ENCODE measurements at regions not wholly inside any gene's neighbourhood (a gene's known extent, or its start where the extent isn't known, plus 50 kb on each side); places are given as distances from the start of the nearest gene placed in this dataset.

- Histone ChIP-seq H4K20me1 (ENCODE audit: insufficient read depth, poor library complexity, severe bottlenecking) (no peaks in the 10 kb centered on the region), H3K27me3 (peaks cover 4% of the 10 kb centered on the region), H3K9me2 (replicated peaks; ENCODE audit: insufficient read depth) (no peaks in the 10 kb centered on the region), H3K27ac (no peak overlapping the region), H3K36me3 (replicated peaks; ENCODE audit: insufficient read depth, low read depth) (no peaks in the 10 kb centered on the region), H3K9me3 (ENCODE audit: low read depth) (no peaks in the 10 kb centered on the region), H3K4me1 (ENCODE audit: insufficient read depth) (no peaks in the 10 kb centered on the region), H3K4me3 (no peak overlapping the region), H2AFZ (no peak overlapping the region), H3K79me2 (no peaks in the 10 kb centered on the region), H3K4me2 (no peak overlapping the region)
- no peak for DNase-seq (ENCODE audit: low spot score)
- 93% methylated on average over 11 of the region's 12 CpGs for WGBS (ENCODE audit: low lambda C conversion rate, missing lambda C conversion rate)
- TF ChIP-seq EZH2 (IDR thresholded peaks at IDR 0.05; ENCODE audit: borderline replicate concordance) (no peak), EZH2phosphoT487 (IDR thresholded peaks at IDR 0.05; ENCODE audit: low read depth, severe bottlenecking, unreplicated experiment) (no peak), CTCF (IDR thresholded peaks at IDR 0.05; ENCODE audit: poor library complexity) (no peak)
Measured at GRCh38 chr12:111253213-111253612, 115.7 kb downstream of the PHETA1 start.

- no peak overlapping the region for H2AFZ ChIP-seq
- no peaks in the 10 kb centered on the region for H3K9me2 ChIP-seq (replicated peaks; ENCODE audit: insufficient read depth)
- no peaks in the 10 kb centered on the region for H4K20me1 ChIP-seq (ENCODE audit: insufficient read depth, poor library complexity, severe bottlenecking)
- H3K4me1 ChIP-seq (ENCODE audit: insufficient read depth): no peaks in the 10 kb centered on the region
- H3K27me3 ChIP-seq: peaks cover 4% of the 10 kb centered on the region
- no peaks in the 10 kb centered on the region for H3K79me2 ChIP-seq
- TF ChIP-seq CTCF (IDR thresholded peaks at IDR 0.05; ENCODE audit: poor library complexity) (no peak), EZH2phosphoT487 (IDR thresholded peaks at IDR 0.05; ENCODE audit: low read depth, severe bottlenecking, unreplicated experiment) (no peak), EZH2 (IDR thresholded peaks at IDR 0.05; ENCODE audit: borderline replicate concordance) (no peak)
- H3K9me3 ChIP-seq (ENCODE audit: low read depth): no peaks in the 10 kb centered on the region
- DNase-seq (ENCODE audit: low spot score): no peak
- no peak overlapping the region for H3K4me2 ChIP-seq
- WGBS (ENCODE audit: low lambda C conversion rate, missing lambda C conversion rate): 93% methylated on average over 7 of the region's 7 CpGs
- H3K36me3 ChIP-seq (replicated peaks; ENCODE audit: insufficient read depth, low read depth): no peaks in the 10 kb centered on the region
- no peak overlapping the region for H3K4me3 ChIP-seq
- H3K27ac ChIP-seq: no peak overlapping the region
Measured at GRCh38 chr12:111251787-111252186, 117.1 kb downstream of the PHETA1 start.

- no peak for TF ChIP-seq EZH2 (IDR thresholded peaks at IDR 0.05; ENCODE audit: borderline replicate concordance)
- TF ChIP-seq EZH2phosphoT487 (IDR thresholded peaks at IDR 0.05; ENCODE audit: low read depth, severe bottlenecking, unreplicated experiment): no peak
- no peak for TF ChIP-seq CTCF (IDR thresholded peaks at IDR 0.05; ENCODE audit: poor library complexity)
- Histone ChIP-seq H2AFZ (no peak overlapping the region), H3K4me2 (no peak overlapping the region), H4K20me1 (ENCODE audit: insufficient read depth, poor library complexity, severe bottlenecking) (no peaks in the 10 kb centered on the region), H3K79me2 (no peaks in the 10 kb centered on the region), H3K4me3 (no peak overlapping the region), H3K27me3 (no peaks in the 10 kb centered on the region), H3K4me1 (ENCODE audit: insufficient read depth) (no peaks in the 10 kb centered on the region), H3K27ac (no peak overlapping the region), H3K9me2 (replicated peaks; ENCODE audit: insufficient read depth) (no peaks in the 10 kb centered on the region), H3K36me3 (replicated peaks; ENCODE audit: insufficient read depth, low read depth) (no peaks in the 10 kb centered on the region), H3K9me3 (ENCODE audit: low read depth) (no peaks in the 10 kb centered on the region)
- WGBS (ENCODE audit: low lambda C conversion rate, missing lambda C conversion rate): 87% methylated on average over 14 of the region's 14 CpGs
- no peak for DNase-seq (ENCODE audit: low spot score)
Measured at GRCh38 chr12:111251058-111251730, 117.7 kb downstream of the PHETA1 start.

All from hepatocyte (in vitro differentiated cells).